ENCODE measurements at regions not wholly inside any gene's neighbourhood (a gene's known extent, or its start where the extent isn't known, plus 50 kb on each side); places are given as distances from the start of the nearest gene placed in this dataset.
A peak's percentile ranks its signal among the peaks of the same experiment; 100 is the strongest.
"Not testable (repeated sequence)": the region's sequence is repeated elsewhere in the genome, so short reads cannot be mapped to it uniquely, and the experiment has no call there.

DNA sequence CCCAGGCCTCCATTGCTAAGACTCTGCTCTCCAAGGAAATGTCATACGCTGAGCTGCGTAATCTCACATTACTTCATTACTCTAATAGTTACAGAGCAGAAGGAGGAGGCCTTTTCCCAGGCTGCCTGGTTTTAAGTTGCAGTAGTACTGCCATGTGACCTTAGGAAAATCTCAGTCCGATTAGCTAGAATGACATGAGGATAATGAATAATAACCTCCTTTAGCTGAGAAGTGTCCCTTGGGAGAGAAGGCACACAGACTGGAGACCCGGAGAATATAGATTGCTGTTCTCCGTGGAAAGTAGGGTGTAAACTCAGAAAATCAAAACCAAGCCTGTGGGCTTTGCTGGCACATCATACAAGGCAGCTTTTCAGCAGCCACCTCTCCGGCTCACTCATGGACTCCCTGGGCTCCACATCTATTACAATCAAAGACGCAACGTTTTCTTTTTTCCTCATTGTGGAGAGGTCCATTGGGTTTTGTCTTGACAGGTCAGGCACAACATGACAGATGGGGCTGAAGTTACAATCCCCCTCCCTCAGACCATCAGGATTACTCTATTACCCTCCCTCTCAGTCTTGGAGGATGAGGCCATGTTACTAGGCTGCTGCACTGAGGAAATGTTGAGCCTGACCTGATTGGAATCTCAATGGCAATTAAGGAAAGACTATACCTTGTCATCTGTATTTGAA lies 134.8 kb upstream of the MB21D2 start:
- TF ChIP-seq Cebpa-rat (IDR thresholded peaks at IDR 0.05): no peak
- H3K27ac ChIP-seq: no peak overlapping the region
- no peaks in the 10 kb centered on the region for H3K27me3 ChIP-seq
- no peak overlapping the region for H3K4me3 ChIP-seq
- no peak overlapping the region for H3K4me2 ChIP-seq
- H3K36me3 ChIP-seq: no peaks in the 10 kb centered on the region
- H3K9me3 ChIP-seq (replicated peaks in 1 of 11): no peaks in the 10 kb centered on the region
- no peak overlapping the region for H3K9ac ChIP-seq
- H3K4me1 ChIP-seq: no peaks in the 10 kb centered on the region
- H4K20me1 ChIP-seq: no peaks in the 10 kb centered on the region

DNA sequence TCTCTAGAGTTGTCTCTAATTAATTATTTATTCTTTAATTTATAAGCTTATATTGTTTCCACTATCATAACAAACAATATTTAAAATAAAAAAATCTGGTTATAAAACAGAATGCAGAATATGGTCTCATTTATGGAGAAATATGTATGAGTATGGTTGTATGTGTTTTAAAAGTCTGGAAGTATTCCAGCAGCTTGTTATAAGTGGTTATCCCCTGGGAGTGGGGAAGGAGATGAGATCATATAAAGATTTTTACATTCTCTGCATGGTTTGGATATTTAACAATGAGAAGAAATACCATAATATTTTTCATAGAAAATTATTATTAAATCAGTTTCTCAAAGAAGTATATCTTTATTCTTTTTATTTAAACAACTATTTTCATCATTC lies 135.4 kb upstream of the MB21D2 start:
- Histone ChIP-seq H3K27me3 (no peaks in the 10 kb centered on the region), H3K4me2 (no peak overlapping the region), H4K20me1 (no peaks in the 10 kb centered on the region), H3K4me3 (no peak overlapping the region), H3K36me3 (no peaks in the 10 kb centered on the region), H3K27ac (no peak overlapping the region), H3K9me3 (replicated peaks in 1 of 11) (no peaks in the 10 kb centered on the region), H3K4me1 (no peaks in the 10 kb centered on the region), H3K9ac (no peak overlapping the region)
- no peak for TF ChIP-seq Cebpa-rat (IDR thresholded peaks at IDR 0.05)

DNA sequence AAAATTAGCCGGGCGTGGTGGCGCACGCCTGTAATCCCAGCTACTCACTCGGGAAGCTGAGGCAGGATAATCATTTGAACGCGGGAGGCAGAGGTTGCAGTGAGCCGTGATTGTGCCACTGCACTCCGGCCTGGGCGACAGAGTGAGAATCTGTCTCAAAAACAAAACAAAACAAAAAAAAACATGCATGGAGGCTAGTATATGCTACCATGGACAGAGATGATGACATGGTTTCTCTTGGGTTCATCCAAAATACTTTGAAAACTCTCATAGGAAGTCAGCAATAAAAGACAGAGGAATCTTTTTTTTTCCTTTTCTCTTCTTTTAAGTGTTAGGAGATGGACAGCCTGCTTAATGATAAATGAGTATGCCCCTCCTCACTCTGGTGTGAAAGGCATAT lies 137.7 kb upstream of the MB21D2 start:
- Histone ChIP-seq H4K20me1 (no peaks in the 10 kb centered on the region), H3K9ac (no peak overlapping the region), H3K4me1 (no peaks in the 10 kb centered on the region), H3K4me3 (no peak overlapping the region), H3K9me3 (replicated peaks in 1 of 11) (no peaks in the 10 kb centered on the region), H3K27ac (no peak overlapping the region), H3K27me3 (no peaks in the 10 kb centered on the region), H3K36me3 (no peaks in the 10 kb centered on the region), H3K4me2 (no peak overlapping the region)
- no peak for TF ChIP-seq Cebpa-rat (IDR thresholded peaks at IDR 0.05)

DNA sequence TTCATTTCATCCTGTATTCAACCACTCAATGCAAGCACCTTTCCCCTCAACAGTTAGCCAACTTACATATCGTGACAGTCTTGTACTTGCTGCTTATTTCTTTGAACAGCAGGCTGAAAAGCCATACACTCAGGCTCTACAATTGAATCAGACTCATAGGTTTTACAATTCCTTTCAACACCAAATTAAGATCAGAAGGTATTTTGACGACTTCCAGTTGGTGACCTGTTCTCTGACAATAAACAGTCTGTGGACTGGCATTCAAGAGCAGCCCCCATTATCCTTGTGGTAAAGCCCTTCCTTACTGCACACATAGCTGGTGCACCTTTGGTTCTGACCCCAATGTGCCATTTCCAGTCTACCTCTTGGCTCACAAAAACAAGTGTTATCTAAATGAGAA lies 140.0 kb upstream of the MB21D2 start:
- TF ChIP-seq Cebpa-rat (IDR thresholded peaks at IDR 0.05): no peak

DNA sequence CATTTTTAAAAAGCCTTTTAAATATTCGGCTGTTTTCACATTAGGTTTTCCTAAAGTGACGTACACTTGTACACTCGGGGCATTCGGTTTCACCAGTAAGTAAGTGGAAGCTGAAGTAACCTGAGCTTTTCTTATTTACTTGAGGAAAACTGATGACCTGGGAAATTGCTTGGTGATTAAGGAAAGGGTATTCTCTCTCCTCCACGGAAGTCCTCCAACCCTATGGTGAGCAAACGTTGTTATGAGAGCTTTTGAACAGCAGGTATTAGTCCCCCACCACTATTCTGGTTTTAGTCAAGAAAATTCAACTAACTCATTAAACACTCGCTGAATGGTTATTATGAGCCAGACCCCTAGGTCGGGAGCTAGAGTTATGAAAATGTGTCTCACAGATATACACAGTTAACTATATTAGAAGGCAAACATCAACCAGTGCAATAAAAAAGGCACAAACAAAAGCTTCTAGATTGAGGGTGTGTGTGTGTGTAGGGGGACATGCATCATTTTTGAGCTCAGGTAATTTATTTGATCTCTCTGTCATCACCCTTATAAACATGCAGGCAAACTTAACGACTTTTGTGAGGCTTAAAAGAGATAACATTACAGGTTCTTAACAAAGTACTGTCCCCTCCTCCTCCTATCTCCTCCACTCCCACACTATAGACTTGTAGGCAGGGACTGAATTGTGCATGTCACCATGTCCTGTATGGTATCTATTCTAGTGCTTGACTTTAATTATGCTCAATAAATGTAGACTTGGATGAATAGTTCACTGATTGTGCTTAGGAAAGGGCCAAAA lies 143.3 kb upstream of the MB21D2 start:
- Histone ChIP-seq H3K4me1 (no peaks in the 10 kb centered on the region), H3K36me3 (no peaks in the 10 kb centered on the region), H3K27ac (no peak overlapping the region), H3K27me3 (no peaks in the 10 kb centered on the region), H3K9me3 (replicated peaks in 1 of 11) (no peaks in the 10 kb centered on the region), H3K9ac (no peak overlapping the region), H3K4me3 (no peak overlapping the region), H4K20me1 (no peaks in the 10 kb centered on the region), H3K4me2 (no peak overlapping the region)
- TF ChIP-seq Cebpa-rat (IDR thresholded peaks at IDR 0.05): no peak

More for the DNA sequence above, 140.0 kb upstream of the MB21D2 start:
- no peaks in the 10 kb centered on the region for H3K4me1 ChIP-seq
- no peak overlapping the region for H3K4me3 ChIP-seq
- no peaks in the 10 kb centered on the region for H4K20me1 ChIP-seq
- no peaks in the 10 kb centered on the region for H3K9me3 ChIP-seq (replicated peaks in 1 of 11)
- H3K27me3 ChIP-seq: no peaks in the 10 kb centered on the region
- H3K27ac ChIP-seq: no peak overlapping the region
- H3K4me2 ChIP-seq: no peak overlapping the region
- H3K36me3 ChIP-seq: no peaks in the 10 kb centered on the region
- H3K9ac ChIP-seq: no peak overlapping the region

DNA sequence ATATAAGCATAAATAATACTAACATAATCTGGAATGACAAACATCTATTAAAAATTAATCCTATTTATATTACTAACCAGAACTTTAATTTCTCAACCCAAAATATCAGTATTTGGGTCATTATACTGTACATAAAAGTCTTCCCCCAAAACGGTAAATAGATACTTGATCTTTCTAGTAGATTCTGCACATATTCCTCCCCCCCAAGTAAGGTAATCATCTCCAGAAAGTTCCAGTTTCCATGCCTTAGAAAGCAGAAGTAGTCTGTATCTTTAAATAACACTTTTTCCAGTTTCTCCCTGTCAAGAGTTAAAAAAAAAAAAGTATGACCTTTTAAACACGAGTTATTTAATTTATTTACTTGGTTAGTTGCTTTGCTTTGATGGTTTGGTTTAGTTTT lies 150.7 kb upstream of the MB21D2 start:
- Histone ChIP-seq H4K20me1 (no peaks in the 10 kb centered on the region), H3K4me1 (no peaks in the 10 kb centered on the region)
- no peak for TF ChIP-seq Cebpa-rat (IDR thresholded peaks at IDR 0.05)

DNA sequence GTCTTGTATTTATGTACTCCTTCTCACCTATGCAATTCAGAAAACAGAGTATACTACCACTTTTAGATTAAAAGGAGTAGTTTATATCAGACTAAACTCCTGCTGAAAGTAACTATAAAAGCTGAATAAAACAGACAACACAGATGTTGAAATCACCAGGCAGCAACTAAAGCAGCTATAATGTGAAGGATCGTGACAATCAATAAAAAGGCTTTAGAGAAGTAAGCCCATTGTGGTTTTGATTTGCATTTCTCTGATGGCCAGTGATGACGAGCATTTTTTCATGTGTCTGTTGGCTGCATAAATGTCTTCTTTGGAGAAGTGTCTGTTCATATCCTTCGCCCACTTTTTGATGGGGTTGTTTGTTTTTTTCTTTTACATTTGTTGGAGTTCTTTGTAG lies 152.1 kb upstream of the MB21D2 start:
- H3K9me3 ChIP-seq (replicated peaks in 1 of 11); H3K4me3 ChIP-seq; H3K4me1 ChIP-seq; H3K4me2 ChIP-seq; H3K27ac ChIP-seq; H3K9ac ChIP-seq; H3K36me3 ChIP-seq; H3K27me3 ChIP-seq; H4K20me1 ChIP-seq: not testable (repeated sequence)

More for the DNA sequence above, 150.7 kb upstream of the MB21D2 start:
- Histone ChIP-seq H3K36me3 (no peaks in the 10 kb centered on the region), H3K4me2 (no peak overlapping the region), H3K4me3 (no peak overlapping the region), H3K9ac (no peak overlapping the region), H3K27ac (no peak overlapping the region), H3K9me3 (replicated peaks in 1 of 11) (0 out of 22 replicates have a peak, but pooled peaks cover 0 to 6% (median 0%) of the 10 kb centered on the region in 11 experiments), H3K27me3 (no peaks in the 10 kb centered on the region)

DNA sequence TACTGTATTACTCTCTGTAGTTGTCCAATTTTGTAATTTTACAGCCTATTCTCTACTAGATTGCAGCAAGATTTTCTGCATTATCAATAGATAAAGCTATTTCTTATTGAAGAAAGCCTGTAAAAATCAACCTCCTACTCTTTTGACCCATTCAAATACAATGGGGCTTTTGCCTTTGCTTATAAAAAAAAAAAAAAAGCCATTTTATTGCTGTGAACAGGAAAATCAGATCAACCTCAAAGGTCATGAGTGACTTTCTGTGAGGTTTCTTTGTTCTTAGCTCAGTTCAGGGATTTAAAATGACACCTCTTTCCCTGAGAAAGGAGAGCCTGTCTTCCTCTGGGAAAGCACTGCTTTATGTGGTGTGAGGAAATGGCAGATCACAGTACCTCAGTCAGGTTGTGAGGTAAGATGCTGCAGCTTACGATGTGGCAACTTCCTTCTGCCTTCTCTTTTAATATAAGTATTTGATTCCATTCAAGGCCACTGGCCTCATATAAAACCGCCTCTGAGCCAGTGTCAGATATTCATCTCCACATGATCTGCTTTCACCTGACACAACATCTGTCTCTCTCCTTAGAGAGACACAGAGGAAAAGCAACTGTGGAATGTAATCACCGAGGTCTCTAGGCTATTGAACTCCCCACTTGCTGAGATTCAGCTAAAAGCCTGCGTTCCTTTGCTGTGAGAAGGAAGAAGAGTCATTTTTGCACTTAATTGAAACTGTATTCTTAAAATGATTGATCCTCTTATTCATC lies 161.5 kb upstream of the MB21D2 start:
- Histone ChIP-seq H3K36me3 (no peaks in the 10 kb centered on the region), H3K4me3 (no peak overlapping the region), H3K4me2 (no peak overlapping the region), H4K20me1 (no peaks in the 10 kb centered on the region), H3K27ac (no peak overlapping the region), H3K4me1 (no peaks in the 10 kb centered on the region; a peak in 1 of 20 replicates), H3K9me3 (replicated peaks in 1 of 11) (peaks cover 0 to 12% (median 0%) of the 10 kb centered on the region in 11 experiments; a peak in 6 of 22 replicates), H3K9ac (no peak overlapping the region), H3K27me3 (no peaks in the 10 kb centered on the region)
- TF ChIP-seq Cebpa-rat (IDR thresholded peaks at IDR 0.05): no peak

DNA sequence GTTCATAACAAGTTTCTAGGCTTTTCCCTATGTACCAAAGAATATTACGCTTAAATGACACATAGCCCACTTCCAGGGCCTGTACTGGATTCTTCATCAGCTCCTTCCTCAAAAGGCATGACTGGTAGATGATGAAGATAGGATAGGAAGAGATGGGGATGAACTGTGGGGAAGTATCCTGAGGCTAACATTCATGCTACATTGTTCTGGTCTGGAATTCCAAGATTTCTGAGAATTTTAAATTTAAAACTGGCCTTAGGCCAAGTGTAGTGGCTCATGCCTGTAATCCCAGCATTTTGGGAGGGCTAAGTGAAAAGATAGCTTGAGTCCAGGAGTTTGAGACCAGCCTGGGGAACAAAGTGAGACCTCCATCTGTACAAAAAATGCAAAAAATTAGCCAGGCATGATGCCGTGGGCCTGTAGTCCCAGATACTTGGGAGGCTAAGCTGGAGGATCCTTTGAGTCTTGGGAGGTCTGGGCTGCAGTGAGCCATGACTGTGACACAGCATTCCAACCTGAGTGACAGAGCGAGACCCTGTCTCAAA lies 160.1 kb upstream of the PLAAT1 start:
- H3K9ac ChIP-seq: no peak overlapping the region

More for the DNA sequence above, 160.1 kb upstream of the PLAAT1 start:
- 0 out of 22 replicates have a peak overlapping the region, but pooled peaks of 1 of the 11 experiments have one; percentile 5 for H3K4me2 ChIP-seq
- H3K4me1 ChIP-seq: no peaks in the 10 kb centered on the region; a peak in 1 of 20 replicates
- H3K4me3 ChIP-seq: no peak overlapping the region
- H3K27me3 ChIP-seq: no peaks in the 10 kb centered on the region
- no peak overlapping the region for H3K27ac ChIP-seq
- TF ChIP-seq Cebpa-rat (IDR thresholded peaks at IDR 0.05): no peak
- no peaks in the 10 kb centered on the region for H3K36me3 ChIP-seq
- peaks cover 0 to 12% (median 0%) of the 10 kb centered on the region in 11 experiments; a peak in 6 of 22 replicates for H3K9me3 ChIP-seq (replicated peaks in 1 of 11)
- no peaks in the 10 kb centered on the region for H4K20me1 ChIP-seq
